ENCODE measurements at regions not wholly inside any gene's neighbourhood (a gene's known extent, or its start where the extent isn't known, plus 50 kb on each side); places are given as distances from the start of the nearest gene placed in this dataset.
A peak's percentile ranks its signal among the peaks of the same experiment; 100 is the strongest.

- H3K79me2 ChIP-seq (replicated peaks; ENCODE audit: insufficient read depth, low read length): no peaks in the 10 kb centered on the region
- no peak overlapping the region for H3K4me3 ChIP-seq (ENCODE audit: low read length)
- H3K9me2 ChIP-seq (ENCODE audit: insufficient read depth, low read length): no peaks in the 10 kb centered on the region
- no peak for TF ChIP-seq REST (IDR thresholded peaks at IDR 0.05; ENCODE audit: borderline replicate concordance)
- TF ChIP-seq MXI1 (conservative IDR thresholded peaks at IDR 0.05; ENCODE audit: poor library complexity, severe bottlenecking): no peak
- no peak for TF ChIP-seq EZH2 (IDR thresholded peaks at IDR 0.05; ENCODE audit: borderline replicate concordance, insufficient read depth, low read length, poor library complexity, severe bottlenecking)
- H3K36me3 ChIP-seq (ENCODE audit: insufficient read depth, low read length): no peaks in the 10 kb centered on the region
- no peak overlapping the region for H3K4me2 ChIP-seq (ENCODE audit: low read length)
- H3F3A ChIP-seq (ENCODE audit: insufficient read depth, low read length, poor library complexity, severe bottlenecking): no peaks in the 10 kb centered on the region
- H4K20me1 ChIP-seq (ENCODE audit: insufficient read depth): no peaks in the 10 kb centered on the region
- H3K27me3 ChIP-seq (ENCODE audit: insufficient read depth, low read depth, low read length): no peaks in the 10 kb centered on the region
- no peak overlapping the region for H2AFZ ChIP-seq (ENCODE audit: low read depth, low read length)
- no peak overlapping the region for H3K9ac ChIP-seq (ENCODE audit: low read length)
- H3K9me3 ChIP-seq (ENCODE audit: low read length): no peaks in the 10 kb centered on the region
- H3K27ac ChIP-seq (ENCODE audit: low read length): no peak overlapping the region
These were observed 301.7 kb upstream of the TRAM1L1 start for GRCh38 chr4:117387072-117387471.

GRCh38 chr4:117400039-117400835 is 314.9 kb upstream of the TRAM1L1 start:
- no peak overlapping the region for H2AFZ ChIP-seq (ENCODE audit: low read depth, low read length)
- H3K4me3 ChIP-seq (ENCODE audit: low read length): no peak overlapping the region
- H3F3A ChIP-seq (ENCODE audit: insufficient read depth, low read length, poor library complexity, severe bottlenecking): no peaks in the 10 kb centered on the region

More at GRCh38 chr4:117400039-117400835, 314.9 kb upstream of the TRAM1L1 start:
- TF ChIP-seq SMC3 (conservative IDR thresholded peaks at IDR 0.05; ENCODE audit: poor library complexity) (no peak), POLR2AphosphoS5 (IDR thresholded peaks at IDR 0.05) (peak; percentile 67), EP300 (conservative IDR thresholded peaks at IDR 0.05; ENCODE audit: poor library complexity, severe bottlenecking) (peak; percentile 97), REST (IDR thresholded peaks at IDR 0.05; ENCODE audit: borderline replicate concordance) (no peak)
- Histone ChIP-seq H3K9me2 (ENCODE audit: insufficient read depth, low read length) (no peaks in the 10 kb centered on the region), H4K20me1 (ENCODE audit: insufficient read depth) (no peaks in the 10 kb centered on the region), H3K4me2 (ENCODE audit: low read length) (no peak overlapping the region), H3K27me3 (ENCODE audit: insufficient read depth, low read depth, low read length) (no peaks in the 10 kb centered on the region), H3K9ac (ENCODE audit: low read length) (no peak overlapping the region), H3K9me3 (ENCODE audit: low read length) (no peaks in the 10 kb centered on the region), H3K36me3 (ENCODE audit: insufficient read depth, low read length) (no peaks in the 10 kb centered on the region), H3K79me2 (replicated peaks; ENCODE audit: insufficient read depth, low read length) (no peaks in the 10 kb centered on the region), H3K27ac (ENCODE audit: low read length) (no peak overlapping the region)
